Thyroid gland (tissue), 4 donors: ENCODE measurements at regions not wholly inside any gene's neighbourhood (a gene's known extent, or its start where the extent isn't known, plus 50 kb on each side); places are given as distances from the start of the nearest gene placed in this dataset.

ENCODE experiments used
- DNase-seq, 2 donors: peaks; one replicate each; pipeline ENCODE4 v3.0.0-alpha.2; 2019
- H3K27ac ChIP-seq, 3 donors: fragments of 200-600 bp; sonication (generic); 1 replicate in 2 of 3; 2 replicates in 1 of 3; pipeline ENCODE4 v1.5.1; 2016 to 2019; ENCODE audit warnings: mild to moderate bottlenecking in 1 of 3, moderate library complexity in 1 of 3
- H3K27me3 ChIP-seq: fragments of 200-600 bp; sonication (generic); one replicate; pipeline ENCODE4 v1.5.1; 2019
- H3K36me3 ChIP-seq, 2 donors: fragments of 200-600 bp; sonication (generic); one replicate each; pipeline ENCODE4 v1.5.1; 2016 to 2019
- H3K4me1 ChIP-seq, 2 donors: fragments of 200-600 bp; sonication (generic); one replicate each; pipeline ENCODE4 v1.5.1; 2017 to 2019
- H3K4me3 ChIP-seq, 3 donors: fragments of 200-600 bp; sonication (generic); replicated peaks in 1 of 3; 1 replicate in 2 of 3; 2 replicates in 1 of 3; pipeline ENCODE4 v1.5.1; 2016; ENCODE audit warnings: mild to moderate bottlenecking in 1 of 3
- H3K9me3 ChIP-seq: fragments of 200-600 bp; sonication (generic); one replicate; pipeline ENCODE4 v1.5.1; 2017
- POLR2A ChIP-seq, 2 donors: fragments of 450-650 bp; IDR thresholded peaks; one replicate each; pipeline ENCODE4 v1.6.1; 2017; ENCODE audit warnings: antibody characterized with exemption in 2 of 2, mild to moderate bottlenecking in 2 of 2, moderate library complexity in 1 of 2
- WGBS, 2 donors: methylation state at CpG; one replicate each; pipeline ENCODE4 v1.1.5; 2017; 5-methylcytosine and 5-hydroxymethylcytosine counted together
- intact Hi-C: fragments of 100-400 bp; cut with DNase I; formaldehyde crosslinking; loops from one replicate; pipeline ENCODE4 v1.15.1; 2023
- TF ChIP-seq, protein P1 (sequence below), 6 experiments: fragments of 200-600 bp in 3 of 6; fragments of 450-650 bp in 3 of 6; sonication (generic) in 3 of 6; IDR thresholded peaks; one replicate each; pipeline ENCODE4 v1.5.1; 2016 to 2019; ENCODE audit warnings: antibody characterized with exemption in 6 of 6, mild to moderate bottlenecking in 2 of 6, inconsistent platforms in 1 of 6, moderate library complexity in 1 of 6

DNA sequence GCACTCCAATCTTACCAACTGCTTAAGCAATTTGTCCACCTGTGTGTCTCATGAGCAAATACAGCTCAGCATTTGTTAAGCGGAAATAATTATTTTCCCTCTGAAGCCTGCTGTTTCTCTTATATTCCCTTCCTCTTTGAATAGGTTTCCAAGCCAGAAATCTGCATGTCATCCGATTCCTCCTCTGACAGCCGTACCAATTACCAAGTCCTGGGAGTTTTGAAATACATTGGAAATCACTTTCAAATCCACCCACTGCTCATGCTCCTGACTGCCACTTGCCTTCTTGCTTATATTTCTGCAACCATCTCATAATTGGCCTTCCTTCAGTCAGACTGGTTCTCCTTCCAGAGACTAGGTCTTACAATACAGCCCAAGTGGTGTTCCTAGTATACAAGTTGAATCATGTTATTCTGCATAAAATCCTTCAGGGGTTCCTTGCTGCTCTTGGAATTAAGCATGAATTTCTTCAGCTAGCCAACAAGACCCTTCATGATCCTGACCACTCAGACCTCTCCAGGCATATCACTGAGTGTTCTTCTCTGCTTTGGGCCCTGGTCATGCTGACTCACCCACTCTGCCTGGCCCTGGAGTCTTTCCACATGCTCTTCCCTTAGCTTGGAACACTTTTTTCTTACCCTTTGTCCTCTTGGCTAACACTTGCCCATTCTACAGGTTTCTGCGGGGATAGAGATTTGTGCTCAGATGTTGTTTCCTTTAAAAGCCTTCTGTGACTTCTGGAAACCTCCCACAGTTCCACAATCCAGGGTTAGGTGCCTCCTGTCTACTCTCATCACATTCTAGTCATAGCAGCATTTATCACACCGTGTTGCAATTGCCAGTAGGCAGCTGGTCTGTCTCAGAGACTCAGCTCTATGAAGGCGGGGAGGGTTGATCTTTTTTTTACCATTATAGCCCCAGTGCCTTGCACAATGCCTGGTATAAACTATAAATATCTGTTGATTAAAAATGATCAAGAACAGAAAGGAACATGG, 157.6 kb downstream of the ARL6IP6 start:
- no peak overlapping the region for H3K4me3 ChIP-seq
- H3K36me3 ChIP-seq: no peaks in the 10 kb centered on the region
- intact Hi-C loops: no loop called here
- no peaks in the 10 kb centered on the region for H3K4me1 ChIP-seq
- H3K27me3 ChIP-seq: no peaks in the 10 kb centered on the region
- TF ChIP-seq, protein P1, sequence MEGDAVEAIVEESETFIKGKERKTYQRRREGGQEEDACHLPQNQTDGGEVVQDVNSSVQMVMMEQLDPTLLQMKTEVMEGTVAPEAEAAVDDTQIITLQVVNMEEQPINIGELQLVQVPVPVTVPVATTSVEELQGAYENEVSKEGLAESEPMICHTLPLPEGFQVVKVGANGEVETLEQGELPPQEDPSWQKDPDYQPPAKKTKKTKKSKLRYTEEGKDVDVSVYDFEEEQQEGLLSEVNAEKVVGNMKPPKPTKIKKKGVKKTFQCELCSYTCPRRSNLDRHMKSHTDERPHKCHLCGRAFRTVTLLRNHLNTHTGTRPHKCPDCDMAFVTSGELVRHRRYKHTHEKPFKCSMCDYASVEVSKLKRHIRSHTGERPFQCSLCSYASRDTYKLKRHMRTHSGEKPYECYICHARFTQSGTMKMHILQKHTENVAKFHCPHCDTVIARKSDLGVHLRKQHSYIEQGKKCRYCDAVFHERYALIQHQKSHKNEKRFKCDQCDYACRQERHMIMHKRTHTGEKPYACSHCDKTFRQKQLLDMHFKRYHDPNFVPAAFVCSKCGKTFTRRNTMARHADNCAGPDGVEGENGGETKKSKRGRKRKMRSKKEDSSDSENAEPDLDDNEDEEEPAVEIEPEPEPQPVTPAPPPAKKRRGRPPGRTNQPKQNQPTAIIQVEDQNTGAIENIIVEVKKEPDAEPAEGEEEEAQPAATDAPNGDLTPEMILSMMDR (IDR thresholded peaks at IDR 0.05): no peak
- TF ChIP-seq POLR2A (IDR thresholded peaks at IDR 0.05): no peak
- no peaks in the 10 kb centered on the region for H3K9me3 ChIP-seq
- H3K27ac ChIP-seq: no peak overlapping the region
- no peak for DNase-seq
- 75 to 80% methylated on average over 6 of the region's 6 CpGs for WGBS, 2 donors

DNA sequence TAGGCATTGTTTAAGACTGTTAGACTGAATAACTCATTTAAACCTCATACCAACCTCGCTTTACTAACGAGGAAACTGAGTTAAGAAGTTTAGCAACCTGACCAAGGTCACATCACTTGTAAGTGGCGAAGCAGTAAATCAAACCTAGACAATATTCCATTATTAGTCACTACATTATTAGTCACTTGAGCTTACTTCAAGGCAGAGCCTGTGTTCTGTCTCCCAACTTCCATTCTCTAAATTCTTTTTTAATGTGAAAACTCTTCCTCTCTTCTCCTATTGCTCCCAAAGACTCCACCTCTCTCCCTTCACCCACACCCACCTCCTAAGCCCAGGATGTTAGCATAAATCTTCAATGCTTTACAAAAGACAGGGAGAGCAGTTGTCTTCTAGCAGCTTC, 156.5 kb downstream of the ARL6IP6 start:
- H3K4me3 ChIP-seq: no peak overlapping the region
- no peaks in the 10 kb centered on the region for H3K36me3 ChIP-seq
- no peak overlapping the region for H3K27ac ChIP-seq
- TF ChIP-seq, protein P1 (IDR thresholded peaks at IDR 0.05): no peak
- TF ChIP-seq POLR2A (IDR thresholded peaks at IDR 0.05): no peak
- no peaks in the 10 kb centered on the region for H3K4me1 ChIP-seq
- 81 to 83% methylated on average over 3 of the region's 3 CpGs for WGBS, 2 donors
- no peaks in the 10 kb centered on the region for H3K27me3 ChIP-seq
- no peaks in the 10 kb centered on the region for H3K9me3 ChIP-seq
- no peak for DNase-seq
- intact Hi-C loops: no loop called here

DNA sequence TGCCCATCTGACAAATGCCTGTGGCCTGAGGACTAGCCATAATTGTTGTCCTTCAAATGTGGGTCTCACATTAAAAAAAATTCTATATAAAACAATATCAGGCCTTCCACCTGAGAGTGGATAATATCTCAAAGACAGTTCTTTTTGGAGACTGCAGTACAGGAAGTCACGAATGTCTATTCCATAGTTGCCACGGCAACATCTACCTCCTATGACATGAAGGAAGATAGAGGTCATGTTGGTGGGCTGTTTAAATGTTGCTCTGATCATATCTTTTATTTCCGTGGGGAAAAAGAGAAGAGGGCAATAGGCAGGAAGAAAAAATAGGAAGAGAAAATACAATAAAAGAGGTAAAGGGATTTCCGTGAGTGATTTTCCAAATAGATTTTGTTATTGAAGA, 151.8 kb downstream of the ARL6IP6 start:
- H3K36me3 ChIP-seq: no peaks in the 10 kb centered on the region
- WGBS, 2 donors: 84 to 85% methylated on average over 4 of the region's 4 CpGs
- intact Hi-C loops: no loop called here

DNA sequence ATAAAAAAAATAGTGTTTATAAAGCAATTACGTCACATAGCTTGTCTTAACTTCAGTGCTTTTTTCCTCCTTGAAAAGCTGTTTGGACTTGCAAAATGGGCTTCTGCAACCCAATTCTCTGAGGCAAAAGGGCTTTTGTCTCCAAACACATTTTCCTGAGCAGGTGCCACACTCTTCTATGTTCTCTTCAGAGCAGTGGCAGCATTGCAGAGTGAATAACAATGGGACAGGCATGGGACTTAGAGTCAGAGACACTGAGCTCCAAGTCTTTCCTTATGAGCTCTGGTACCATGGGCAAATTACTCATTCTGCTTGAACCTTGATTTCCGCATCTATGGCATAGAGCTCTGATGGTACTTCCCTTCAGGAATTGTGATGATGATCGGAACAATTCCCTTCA, 149.0 kb downstream of the ARL6IP6 start:
- H3K27me3 ChIP-seq: no peaks in the 10 kb centered on the region
- H3K27ac ChIP-seq: no peak overlapping the region
- no peaks in the 10 kb centered on the region for H3K9me3 ChIP-seq
- no peaks in the 10 kb centered on the region for H3K36me3 ChIP-seq
- TF ChIP-seq, protein P1 (IDR thresholded peaks at IDR 0.05): no peak
- no peak for TF ChIP-seq POLR2A (IDR thresholded peaks at IDR 0.05)
- H3K4me1 ChIP-seq: no peaks in the 10 kb centered on the region
- 32 to 96% methylated on average over 3 of the region's 3 CpGs for WGBS, 2 donors
- intact Hi-C loops: no loop called here
- no peak for DNase-seq
- H3K4me3 ChIP-seq: no peak overlapping the region

More for the DNA sequence above, 151.8 kb downstream of the ARL6IP6 start:
- Histone ChIP-seq H3K4me3 (no peak overlapping the region), H3K27ac (no peak overlapping the region), H3K27me3 (no peaks in the 10 kb centered on the region), H3K4me1 (no peaks in the 10 kb centered on the region), H3K9me3 (no peaks in the 10 kb centered on the region)
- no peak for DNase-seq
- TF ChIP-seq, protein P1 (IDR thresholded peaks at IDR 0.05): no peak
- no peak for TF ChIP-seq POLR2A (IDR thresholded peaks at IDR 0.05)

DNA sequence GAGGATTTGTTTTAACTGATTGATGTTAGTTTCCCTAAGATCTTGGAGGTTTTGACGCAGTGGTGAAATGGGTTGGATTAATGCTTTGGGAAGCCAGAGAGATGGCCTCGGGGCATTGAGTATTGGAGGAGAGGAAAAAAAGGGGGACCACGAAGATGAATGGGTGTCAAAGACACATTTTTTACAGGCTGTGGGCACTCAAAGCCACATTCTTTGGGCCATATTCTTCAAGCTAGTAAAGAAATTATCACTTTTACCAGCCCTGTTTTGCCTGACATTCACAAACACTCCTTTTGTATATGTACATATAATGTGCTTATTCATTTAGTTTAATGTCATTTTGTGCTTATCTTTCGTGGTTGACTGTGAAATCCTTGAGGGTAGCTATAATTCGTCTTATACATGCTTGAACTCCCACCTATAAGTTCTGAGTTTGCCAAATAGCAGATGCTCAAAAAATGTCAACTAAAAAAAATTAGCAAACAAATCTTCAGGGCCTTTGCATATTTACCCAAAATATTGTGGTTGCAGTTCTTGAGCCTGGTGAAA, 146.3 kb downstream of the ARL6IP6 start:
- H3K27ac ChIP-seq: no peak overlapping the region
- TF ChIP-seq, protein P1 (IDR thresholded peaks at IDR 0.05): no peak
- no peak for TF ChIP-seq POLR2A (IDR thresholded peaks at IDR 0.05)
- WGBS, 2 donors: 53 to 65% methylated on average over 5 of the region's 5 CpGs
- intact Hi-C loops: no loop called here
- H3K4me3 ChIP-seq: no peak overlapping the region
- no peaks in the 10 kb centered on the region for H3K9me3 ChIP-seq
- DNase-seq: no peak
- no peaks in the 10 kb centered on the region for H3K4me1 ChIP-seq
- no peaks in the 10 kb centered on the region for H3K27me3 ChIP-seq
- H3K36me3 ChIP-seq: no peaks in the 10 kb centered on the region
